ENCODE measurements at regions not wholly inside any gene's neighbourhood (a gene's known extent, or its start where the extent isn't known, plus 50 kb on each side); places are given as distances from the start of the nearest gene placed in this dataset.

GRCh38 chr2:100214265-100214971, 72.0 kb upstream of the AFF3 start:
- no TSS peak for BruUV-seq (replicated peaks)
- no peak for TF ChIP-seq POLR2AphosphoS5 (IDR thresholded peaks at IDR 0.05; ENCODE audit: low read depth, low read length)
- TF ChIP-seq TCF7L2 (IDR thresholded peaks at IDR 0.05; ENCODE audit: low read depth, low read length): no peak
- no peak for TF ChIP-seq REST (IDR thresholded peaks at IDR 0.05; ENCODE audit: insufficient read depth in 1 of 2, low read depth in 2 of 2, low read length in 1 of 2)
- TF ChIP-seq SIN3A (IDR thresholded peaks at IDR 0.05; ENCODE audit: borderline replicate concordance, insufficient read depth, low read depth, low read length): no peak
- no peak for TF ChIP-seq CTCF (IDR thresholded peaks at IDR 0.05)
- CTCF ChIA-PET: no interaction called here
- no peak overlapping the region for H3K27ac ChIP-seq (ENCODE audit: low read length)
- DNase-seq (ENCODE audit: low read depth, low spot score): no peak
- in situ Hi-C loops (cut with HindIII; ENCODE audit: low pct_unique_long_range_greater_than_20kb, low sequenced_read_pairs) (no loop called here), intact Hi-C loops (cut with micrococcal nuclease; ENCODE audit: unreplicated experiment) (no loop called here)
- no peaks in the 10 kb centered on the region for H3K27me3 ChIP-seq (ENCODE audit: control insufficient read depth, insufficient read depth, low read length)
- no peaks in the 10 kb centered on the region for H3K36me3 ChIP-seq (ENCODE audit: control insufficient read depth, insufficient read depth, low read length)
- no peak overlapping the region for H3K4me3 ChIP-seq (ENCODE audit: low read depth in 2 of 2, low read length in 2 of 2)
- no peak for ATAC-seq
- H3K4me1 ChIP-seq (ENCODE audit: control insufficient read depth, insufficient read depth, low read length): no peaks in the 10 kb centered on the region
- POLR2A ChIA-PET: no interaction called here
- no peaks in the 10 kb centered on the region for H3K9me3 ChIP-seq (ENCODE audit: control insufficient read depth, insufficient read depth, low read depth, low read length)

GRCh38 chr2:100213595-100213994, 71.2 kb upstream of the AFF3 start:
- Histone ChIP-seq H3K27ac (ENCODE audit: low read length) (no peak overlapping the region), H3K4me3 (ENCODE audit: low read depth in 2 of 2, low read length in 2 of 2) (no peak overlapping the region), H3K9me3 (ENCODE audit: control insufficient read depth, insufficient read depth, low read depth, low read length) (no peaks in the 10 kb centered on the region), H3K36me3 (ENCODE audit: control insufficient read depth, insufficient read depth, low read length) (no peaks in the 10 kb centered on the region), H3K27me3 (ENCODE audit: control insufficient read depth, insufficient read depth, low read length) (no peaks in the 10 kb centered on the region), H3K4me1 (ENCODE audit: control insufficient read depth, insufficient read depth, low read length) (no peaks in the 10 kb centered on the region)
- intact Hi-C loops (cut with micrococcal nuclease; ENCODE audit: unreplicated experiment): no loop called here
- POLR2A ChIA-PET: no interaction called here
- in situ Hi-C loops (cut with HindIII; ENCODE audit: low pct_unique_long_range_greater_than_20kb, low sequenced_read_pairs): no loop called here
- CTCF ChIA-PET: no interaction called here
- no peak for DNase-seq (ENCODE audit: low read depth, low spot score)
- BruUV-seq (replicated peaks): no TSS peak
- TF ChIP-seq TCF7L2 (IDR thresholded peaks at IDR 0.05; ENCODE audit: low read depth, low read length) (no peak), POLR2AphosphoS5 (IDR thresholded peaks at IDR 0.05; ENCODE audit: low read depth, low read length) (no peak), REST (IDR thresholded peaks at IDR 0.05; ENCODE audit: insufficient read depth in 1 of 2, low read depth in 2 of 2, low read length in 1 of 2) (no peak), SIN3A (IDR thresholded peaks at IDR 0.05; ENCODE audit: borderline replicate concordance, insufficient read depth, low read depth, low read length) (no peak), CTCF (IDR thresholded peaks at IDR 0.05) (no peak)
- no peak for ATAC-seq

Measured in Panc1 (cell line).